ENCODE measurements at regions not wholly inside any gene's neighbourhood (a gene's known extent, or its start where the extent isn't known, plus 50 kb on each side); places are given as distances from the start of the nearest gene placed in this dataset.

- Histone ChIP-seq H2BK120ac (replicated peaks; ENCODE audit: low read depth, low read length) (no peak overlapping the region), H4K91ac (replicated peaks; ENCODE audit: insufficient read length, low read length) (no peak overlapping the region), H3K18ac (ENCODE audit: extremely low read depth, low read length) (no peak overlapping the region), H3K36me3 (ENCODE audit: control insufficient read depth in 2 of 4, insufficient read depth in 4 of 4, low read length in 3 of 4) (no peaks in the 10 kb centered on the region), H3K4me3 (ENCODE audit: extremely low read depth in 1 of 4, insufficient read depth in 2 of 4, low read depth in 3 of 4, low read length in 4 of 4) (no peak overlapping the region), H2AK5ac (ENCODE audit: low read depth, low read length) (no peak overlapping the region), H3K27ac (ENCODE audit: low read depth, low read length) (no peak overlapping the region), H3K14ac (ENCODE audit: insufficient read length) (no peak overlapping the region), H3K27me3 (replicated peaks in 1 of 4; ENCODE audit: control insufficient read depth in 3 of 4, extremely low read depth in 1 of 4, insufficient read depth in 3 of 4, low read length in 3 of 4) (no peaks in the 10 kb centered on the region), H3K9ac (replicated peaks in 1 of 4; ENCODE audit: extremely low read depth in 1 of 4, low read depth in 3 of 4, low read length in 3 of 4) (no peak overlapping the region), H3K4me2 (ENCODE audit: insufficient read depth in 1 of 2, low read depth in 2 of 2, low read length in 2 of 2) (no peak overlapping the region), H3K79me1 (ENCODE audit: low read depth, low read length) (no peaks in the 10 kb centered on the region), H2AFZ (ENCODE audit: low read length) (no peak overlapping the region), H3K23me2 (ENCODE audit: low read depth, low read length) (no peaks in the 10 kb centered on the region), H2BK12ac (ENCODE audit: low read depth, low read length) (no peak overlapping the region), H3K79me2 (ENCODE audit: control insufficient read depth in 1 of 2, insufficient read depth in 2 of 2, low read length in 2 of 2) (no peaks in the 10 kb centered on the region), H2BK15ac (ENCODE audit: low read length) (no peak overlapping the region), H4K20me1 (replicated peaks in 1 of 2; ENCODE audit: control insufficient read depth in 1 of 2, insufficient read depth in 2 of 2, low read length in 2 of 2) (no peaks in the 10 kb centered on the region), H2BK5ac (ENCODE audit: low read depth, low read length) (no peak overlapping the region), H3K56ac (replicated peaks; ENCODE audit: insufficient read length, low read depth, low read length) (no peak overlapping the region), H3K23ac (ENCODE audit: insufficient read length) (no peak overlapping the region), H3K4me1 (replicated peaks in 1 of 4; ENCODE audit: control insufficient read depth in 3 of 4, insufficient read depth in 4 of 4, low read length in 3 of 4) (peaks cover 0 to 3% (median 0%) of the 10 kb centered on the region in 4 experiments; a peak in 1 of 7 replicates), H2BK20ac (ENCODE audit: low read length) (no peak overlapping the region), H3K9me3 (ENCODE audit: insufficient read depth in 2 of 2, low read depth in 1 of 2, low read length in 1 of 2) (no peaks in the 10 kb centered on the region), H4K8ac (ENCODE audit: extremely low read depth, insufficient read depth, low read length) (no peak overlapping the region), H3K4ac (replicated peaks; ENCODE audit: insufficient read length, low read depth, low read length) (no peak overlapping the region), H4K5ac (ENCODE audit: insufficient read length, low read depth, low read length) (no peak overlapping the region)
- POLR2A ChIA-PET (ENCODE audit: partially characterized antibody) = no interaction called here
- CTCF ChIA-PET (ENCODE audit: partially characterized antibody) = interaction anchor here (1.3 kb wide), 1 partner anchor 73 kb away, joined by 3 read pairs; no protein-coding TSS in a partner anchor
- WGBS, 2 experiments (ENCODE audit: extremely low coverage in 1 of 2, insufficient coverage in 1 of 2, insufficient read length in 1 of 2, insufficient replicate concordance in 2 of 2, low coverage in 1 of 2, low lambda C conversion rate in 2 of 2, missing lambda C conversion rate in 1 of 2) = 88% methylated on average over 4 of the region's 4 CpGs; no CpG with 5 or more reads in 1 of the 2 experiments
- DNase-seq (ENCODE audit: low read depth in 1 of 2, low spot score in 2 of 2) (no peak), FAIRE-seq (no peak)
- no peak for TF ChIP-seq POLR2A (IDR thresholded peaks at IDR 0.05; ENCODE audit: control extremely low read depth in 1 of 2, low read depth in 2 of 2, low read length in 2 of 2)
- TF ChIP-seq ZNF274 (IDR thresholded peaks at IDR 0.05; ENCODE audit: borderline replicate concordance, extremely low read depth, low read length) = no peak
- TF ChIP-seq CBX8 (IDR thresholded peaks at IDR 0.05; ENCODE audit: borderline replicate concordance, low read depth, low read length) = no peak
- TF ChIP-seq NANOG (IDR thresholded peaks at IDR 0.05; ENCODE audit: insufficient read depth, low read depth, low read length, poor library complexity, severe bottlenecking) = no peak
- TF ChIP-seq KDM4A (IDR thresholded peaks at IDR 0.05; ENCODE audit: low read depth, low read length, severe bottlenecking) = no peak
- no peak for TF ChIP-seq YY1 (IDR thresholded peaks at IDR 0.05; ENCODE audit: low read depth, low read length)
- TF ChIP-seq TCF12 (IDR thresholded peaks at IDR 0.05; ENCODE audit: low read depth, low read length) = no peak
- no peak for TF ChIP-seq KDM5A (IDR thresholded peaks at IDR 0.05; ENCODE audit: low read length)
- no peak for TF ChIP-seq RXRA (IDR thresholded peaks at IDR 0.05; ENCODE audit: insufficient read depth, low read depth, low read length)
Measured at GRCh38 chr12:25054076-25054782, 105.3 kb upstream of the BCAT1 start.
